GM18520 (cell line): ENCODE measurements at regions not wholly inside any gene's neighbourhood (a gene's known extent, or its start where the extent isn't known, plus 50 kb on each side); places are given as distances from the start of the nearest gene placed in this dataset.
"Not testable (repeated sequence)": the region's sequence is repeated elsewhere in the genome, so short reads cannot be mapped to it uniquely, and the experiment has no call there.

Source experiments
- ATAC-seq: cut with Tn5 transposase; IDR thresholded peaks from one replicate; pipeline ENCODE4 v1.9.1; 2021; ENCODE audit not compliant: unreplicated experiment

- no peak for ATAC-seq
These were observed 1362.2 kb downstream of the OLFM4 start for GRCh38 chr13:54390841-54391240.

DNA sequence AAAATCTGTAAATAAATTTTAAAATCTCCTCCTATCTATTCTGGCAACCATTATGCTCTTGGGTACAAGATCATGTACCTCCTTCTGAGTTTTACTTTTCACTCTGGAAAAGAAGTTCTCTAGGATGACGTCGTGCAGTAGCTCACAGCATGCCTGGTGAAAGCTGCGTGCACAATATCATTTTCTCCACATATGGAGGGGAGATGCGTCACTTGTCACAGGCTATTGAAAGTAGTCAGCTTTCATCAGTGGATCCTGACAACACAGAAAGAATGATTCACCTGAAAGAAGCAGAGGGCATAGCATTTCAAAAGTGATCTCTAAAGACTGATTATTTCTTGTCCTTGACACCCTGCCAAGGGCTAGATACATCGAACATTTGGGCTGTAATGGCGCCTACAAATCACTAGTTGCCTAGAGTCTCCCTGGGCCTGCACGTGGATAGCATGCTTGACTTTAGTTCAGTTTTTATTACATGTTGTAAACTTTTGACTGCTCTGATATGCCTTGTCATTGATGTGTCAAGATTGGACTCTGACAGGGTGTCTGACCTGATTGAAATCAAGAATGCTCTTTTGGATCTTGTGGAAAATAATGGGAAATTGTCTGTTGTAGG is 1365.6 kb downstream of the OLFM4 start:
- ATAC-seq: no peak

GRCh38 chr13:54394908-54395307 is 1366.3 kb downstream of the OLFM4 start:
- no peak for ATAC-seq

- ATAC-seq: no peak
These were observed 1373.9 kb downstream of the OLFM4 start for GRCh38 chr13:54402495-54402894.

DNA sequence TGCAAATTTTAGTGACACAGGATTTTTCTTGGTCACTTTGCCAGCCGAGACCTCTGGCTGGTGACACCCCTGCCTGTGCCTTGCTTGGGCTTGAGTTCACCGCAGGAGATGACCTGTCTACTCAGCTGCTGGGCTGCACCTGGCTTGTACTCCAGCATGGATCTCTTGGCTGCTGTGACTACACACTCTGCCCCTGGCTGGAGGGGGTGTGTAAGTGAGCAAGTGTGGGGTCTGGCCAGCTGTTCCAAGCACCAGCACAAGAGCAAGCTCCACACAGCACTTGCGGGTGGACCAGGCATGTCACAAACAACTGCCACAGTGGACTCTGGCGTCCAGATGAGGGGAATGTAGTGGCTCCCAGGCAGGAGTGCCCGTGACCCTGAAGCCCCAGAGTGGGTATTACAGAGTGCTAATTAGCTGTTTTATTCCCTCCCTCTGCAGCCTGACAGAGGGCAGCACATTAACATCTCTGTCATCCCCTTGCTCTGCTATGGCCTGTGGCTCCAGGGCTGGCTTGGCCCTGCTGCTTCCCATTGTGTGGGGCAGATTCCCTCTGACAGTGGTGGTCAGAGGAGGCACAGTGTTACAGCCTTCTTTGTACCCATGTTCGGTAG is 1387.2 kb downstream of the OLFM4 start:
- ATAC-seq: no peak

DNA sequence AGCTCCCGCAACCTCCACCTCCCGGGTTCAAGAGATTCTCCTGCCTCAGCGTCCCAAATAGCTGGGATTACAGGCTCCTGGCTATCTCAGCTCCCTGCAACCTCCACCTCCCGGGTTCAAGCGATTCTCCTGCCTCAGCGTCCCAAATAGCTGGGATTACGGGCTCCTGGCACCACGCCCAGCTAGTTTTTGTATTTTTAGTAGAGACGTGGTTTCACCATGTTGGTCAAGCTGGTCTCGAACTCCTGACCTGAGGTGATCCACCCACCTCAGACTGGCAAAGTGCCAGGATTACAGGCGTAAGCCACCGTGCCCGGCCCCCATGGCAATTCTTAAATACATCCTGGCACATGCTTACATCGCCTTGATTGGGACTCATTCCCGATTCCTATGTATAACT is 1394.3 kb downstream of the OLFM4 start:
- not testable (repeated sequence) for ATAC-seq

DNA sequence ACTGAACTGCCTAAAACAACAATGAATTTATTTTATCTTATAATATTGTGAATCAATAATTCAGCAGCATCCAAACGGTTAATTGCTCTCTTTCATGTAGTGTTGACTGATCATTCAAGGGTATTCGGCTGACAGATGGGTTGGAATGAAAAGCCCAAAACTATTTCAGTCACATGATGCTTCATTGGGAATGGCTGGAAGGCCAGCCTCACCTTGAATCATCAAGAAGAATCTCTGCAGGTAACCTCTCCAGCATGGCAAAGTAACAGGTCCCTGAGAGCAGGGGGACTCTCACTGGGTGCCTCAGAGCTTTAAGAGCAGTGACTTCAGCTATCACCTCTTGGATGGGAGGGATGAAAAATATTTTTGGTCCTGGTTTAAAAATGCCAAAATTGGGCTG is 1395.7 kb downstream of the OLFM4 start:
- no peak for ATAC-seq

- no peak for ATAC-seq
These were observed 1405.0 kb downstream of the OLFM4 start for GRCh38 chr13:54433493-54434206.

- ATAC-seq: not testable (repeated sequence)
These were observed 1412.3 kb downstream of the OLFM4 start for GRCh38 chr13:54440853-54441400.

DNA sequence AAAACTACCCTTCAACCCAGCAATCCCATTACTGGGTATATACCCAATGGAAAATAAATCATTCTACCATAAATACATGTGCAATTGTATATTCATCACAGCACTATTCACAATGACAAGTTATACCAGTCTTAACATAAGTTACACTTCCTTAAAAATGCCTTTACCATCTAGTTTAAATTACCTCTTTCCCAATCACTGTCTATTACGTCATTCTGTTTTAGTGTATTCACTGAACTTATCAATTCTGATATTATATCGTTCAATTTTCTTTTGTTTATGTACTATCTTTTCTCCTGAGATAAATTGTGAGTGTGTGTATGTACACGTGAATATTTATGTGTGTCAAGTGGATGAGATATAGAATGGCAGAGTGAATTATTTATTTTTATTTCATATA is 1416.8 kb downstream of the OLFM4 start:
- no peak for ATAC-seq

- no peak for ATAC-seq
These were observed 1417.3 kb downstream of the OLFM4 start for GRCh38 chr13:54445865-54446264.

- no peak for ATAC-seq
These were observed 1421.3 kb downstream of the OLFM4 start for GRCh38 chr13:54449922-54450321.

DNA sequence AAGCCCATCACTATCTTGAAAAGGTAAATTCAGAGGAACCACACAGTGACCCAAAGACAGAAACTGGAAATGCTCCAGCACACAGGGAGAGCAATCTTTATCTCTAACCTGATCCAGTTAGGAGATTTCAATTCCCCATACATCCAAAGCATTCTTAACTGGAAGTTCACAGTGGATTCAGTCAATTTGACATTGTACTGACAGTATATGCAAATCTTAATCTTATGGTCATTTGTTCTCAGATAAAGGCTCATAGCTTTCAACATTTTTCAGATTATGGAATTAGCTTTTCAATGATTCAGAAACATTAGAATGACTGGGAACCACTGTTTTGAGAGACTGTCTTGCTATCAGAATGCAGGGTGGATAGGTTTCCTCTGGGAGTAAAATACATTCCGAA is 1455.6 kb downstream of the OLFM4 start:
- no peak for ATAC-seq

GRCh38 chr13:54486421-54487166 is 1458.0 kb downstream of the OLFM4 start:
- ATAC-seq: no peak

DNA sequence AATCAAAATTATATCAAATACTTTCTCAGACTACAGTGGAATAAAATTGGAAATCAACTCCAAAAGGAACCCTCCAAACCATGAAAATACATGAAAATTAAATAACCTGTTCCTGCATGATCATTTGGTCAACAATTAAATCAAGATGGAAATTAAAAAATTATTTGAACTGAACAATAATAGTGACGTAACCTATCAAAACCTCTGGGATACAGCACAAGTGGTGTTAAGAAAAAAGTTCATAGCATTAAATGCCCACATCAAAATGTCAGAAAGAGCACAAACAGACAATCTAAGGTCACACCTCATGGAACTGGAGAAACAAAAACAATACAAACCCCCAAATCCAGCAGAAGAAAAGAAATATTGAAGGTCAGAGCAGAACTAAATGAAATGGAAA is 1460.7 kb downstream of the OLFM4 start:
- ATAC-seq: no peak

DNA sequence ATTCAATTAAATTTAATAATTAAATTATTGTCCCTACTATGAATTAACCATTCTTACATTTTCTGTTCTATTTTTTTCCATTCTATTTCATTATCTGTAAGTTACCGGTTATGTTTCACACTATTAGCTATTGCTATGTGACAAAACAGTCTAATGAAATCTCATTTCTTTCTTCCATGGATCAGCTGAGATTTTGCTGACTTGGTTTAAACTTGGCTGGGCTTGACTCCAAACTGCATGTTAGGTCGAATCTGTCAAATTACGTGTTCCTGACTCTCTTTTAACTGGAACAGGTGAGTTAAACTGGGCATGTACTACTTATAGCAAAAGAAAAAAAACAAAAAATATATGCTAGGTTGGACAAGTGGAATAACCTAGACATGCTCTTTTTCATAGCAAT is 1464.4 kb downstream of the OLFM4 start:
- no peak for ATAC-seq

DNA sequence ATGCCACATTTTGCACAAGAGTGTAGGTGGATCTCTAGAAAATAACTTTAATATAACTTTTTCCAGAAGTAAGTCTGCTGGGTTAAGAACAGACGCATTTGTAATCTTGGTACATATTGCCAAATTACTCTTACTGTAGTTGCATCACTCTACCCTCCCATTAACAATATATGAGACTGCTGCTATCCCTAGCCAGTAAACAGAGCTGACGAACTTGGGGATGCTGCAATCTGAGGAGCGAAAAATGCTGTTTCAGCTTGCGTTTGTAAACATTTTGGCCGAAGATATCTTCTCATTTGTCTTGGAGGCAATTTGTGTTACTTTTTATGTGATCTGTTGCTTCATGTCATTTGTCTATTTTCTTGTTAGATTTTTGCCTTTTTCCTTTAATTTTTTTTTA is 1482.8 kb downstream of the OLFM4 start:
- no peak for ATAC-seq

- ATAC-seq: no peak
These were observed 1484.6 kb downstream of the OLFM4 start for GRCh38 chr13:54513254-54513653.

DNA sequence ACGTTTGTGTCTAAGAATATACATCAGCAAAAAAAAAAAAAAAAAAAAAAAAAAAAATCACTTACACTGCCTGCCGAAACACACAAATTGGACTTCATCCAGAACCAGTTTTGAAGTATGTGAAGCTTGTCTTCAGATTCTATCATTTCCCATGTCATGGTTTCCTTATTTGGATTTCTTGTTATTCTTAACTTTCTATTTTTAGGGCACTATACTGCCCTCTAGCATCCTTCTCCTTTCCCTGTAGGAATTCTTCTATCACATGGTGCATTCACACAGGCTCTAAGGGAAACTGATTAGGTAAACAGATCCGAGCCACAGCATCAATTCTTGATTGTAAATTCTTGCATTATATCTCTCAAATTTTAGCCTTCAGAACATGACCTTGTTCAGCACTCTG is 1507.5 kb downstream of the OLFM4 start:
- no peak for ATAC-seq

DNA sequence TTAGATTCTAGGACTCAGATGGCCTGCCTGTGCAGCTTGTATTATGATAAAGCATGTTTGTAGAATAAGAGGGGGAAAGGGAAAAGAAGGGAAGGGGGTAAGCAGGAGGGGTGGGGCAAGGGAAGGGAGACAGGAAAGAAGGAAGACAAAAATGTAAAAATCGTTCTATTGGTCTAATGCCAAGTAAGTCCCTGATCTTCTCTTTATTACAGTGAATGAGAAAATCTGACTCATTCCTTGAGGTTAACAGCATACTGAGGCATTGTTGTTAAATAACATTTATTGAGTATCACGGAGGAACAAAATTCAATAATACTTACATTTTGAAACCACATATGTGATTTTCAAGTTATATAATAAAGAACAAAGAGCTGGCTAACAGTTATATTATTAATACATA is 1534.7 kb downstream of the OLFM4 start:
- ATAC-seq: no peak

DNA sequence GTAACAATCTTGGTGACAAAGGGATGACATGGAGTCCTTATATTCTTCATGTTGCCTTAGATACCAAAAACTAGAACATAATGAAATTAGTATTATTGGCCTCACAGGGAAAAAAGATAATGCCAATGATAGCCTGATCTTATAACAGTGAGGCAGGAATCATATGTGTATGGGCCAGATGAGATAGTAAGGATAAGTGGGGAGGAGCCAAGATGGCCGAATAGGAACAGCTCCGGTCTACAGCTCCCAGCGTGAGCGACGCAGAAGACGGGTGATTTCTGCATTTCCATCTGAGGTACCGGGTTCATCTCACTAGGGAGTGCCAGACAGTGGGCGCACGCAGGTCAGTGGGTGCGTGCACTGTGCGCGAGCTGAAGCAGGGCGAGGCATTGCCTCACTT is 1543.4 kb downstream of the OLFM4 start:
- not testable (repeated sequence) for ATAC-seq
